HG02852 (cell line): ENCODE measurements at regions not wholly inside any gene's neighbourhood (a gene's known extent, or its start where the extent isn't known, plus 50 kb on each side); places are given as distances from the start of the nearest gene placed in this dataset.

ENCODE experiments used
- ATAC-seq: cut with Tn5 transposase; IDR thresholded peaks from one replicate; pipeline ENCODE4 v1.9.1; 2021; ENCODE audit warnings: mild to moderate bottlenecking, moderate library complexity; ENCODE audit not compliant: unreplicated experiment

DNA sequence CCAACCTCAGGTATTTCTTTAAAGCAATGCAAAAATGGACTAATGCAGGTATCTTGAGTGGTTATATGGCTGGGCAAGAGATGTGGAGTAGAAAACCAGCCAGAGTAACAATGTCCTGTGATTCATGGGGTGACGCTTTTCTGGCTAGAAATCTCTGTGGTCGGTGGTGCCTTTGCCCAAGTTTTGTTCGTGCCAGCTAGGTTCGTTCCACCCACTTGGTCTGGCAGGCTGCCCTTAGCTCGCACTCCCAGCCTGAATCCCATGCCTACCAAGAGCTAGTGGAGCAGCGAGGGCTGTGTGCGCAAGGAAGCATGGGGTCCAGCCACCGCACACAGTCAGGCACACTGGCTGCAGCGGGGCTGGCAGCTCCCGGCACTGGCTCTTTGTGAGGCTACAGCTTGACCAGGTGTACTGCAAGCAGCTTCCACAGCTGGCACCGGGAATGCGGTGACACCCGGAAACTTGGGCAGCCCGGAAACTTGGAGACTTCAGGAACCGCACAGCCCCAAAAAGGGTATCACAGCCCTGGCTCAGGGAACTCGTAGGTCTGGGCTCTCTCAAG is 349.6 kb upstream of the PCDH20 start:
- no peak for ATAC-seq

DNA sequence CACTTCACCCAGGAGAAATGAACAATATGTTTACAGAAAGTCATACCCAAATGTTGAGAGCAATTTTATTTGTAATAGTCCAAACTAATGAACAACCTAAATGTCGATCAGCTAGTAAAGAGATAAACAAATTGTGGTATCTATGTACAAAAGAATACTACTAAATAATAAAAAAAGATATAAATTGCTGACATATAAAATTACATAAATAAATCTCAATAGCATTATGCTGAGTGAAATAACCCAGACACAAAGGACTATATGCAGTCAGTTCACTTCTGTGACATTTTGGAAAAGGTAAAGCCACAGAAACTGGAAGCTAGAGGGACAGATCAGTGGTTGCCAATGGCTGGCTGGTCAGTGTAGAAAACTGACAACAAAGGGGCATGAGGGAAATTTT is 346.0 kb upstream of the PCDH20 start:
- ATAC-seq, result no peak

- no peak for ATAC-seq
Measured at GRCh38 chr13:61760102-61760501, 344.5 kb upstream of the PCDH20 start.

GRCh38 chr13:61756031-61756430 is 340.4 kb upstream of the PCDH20 start:
- ATAC-seq, result no peak

DNA sequence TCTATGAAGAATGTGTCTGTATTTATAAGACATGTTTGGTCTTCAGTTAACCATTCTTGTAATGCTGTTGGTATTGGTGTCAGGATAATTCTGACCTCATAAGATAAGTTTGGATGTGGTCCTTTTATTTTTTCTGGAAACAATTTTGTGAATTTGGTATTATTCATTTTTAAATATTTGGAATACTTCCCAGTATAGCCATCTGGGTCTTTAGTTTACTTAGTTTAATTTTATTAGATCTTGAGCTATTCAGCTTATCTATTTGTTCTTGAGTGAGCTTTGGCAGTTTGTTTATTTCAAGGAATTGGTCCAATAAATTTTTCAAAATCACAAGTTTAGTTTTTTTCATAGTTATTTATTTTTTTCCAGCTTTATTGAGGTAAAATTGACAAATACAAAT is 335.4 kb upstream of the PCDH20 start:
- no peak for ATAC-seq

DNA sequence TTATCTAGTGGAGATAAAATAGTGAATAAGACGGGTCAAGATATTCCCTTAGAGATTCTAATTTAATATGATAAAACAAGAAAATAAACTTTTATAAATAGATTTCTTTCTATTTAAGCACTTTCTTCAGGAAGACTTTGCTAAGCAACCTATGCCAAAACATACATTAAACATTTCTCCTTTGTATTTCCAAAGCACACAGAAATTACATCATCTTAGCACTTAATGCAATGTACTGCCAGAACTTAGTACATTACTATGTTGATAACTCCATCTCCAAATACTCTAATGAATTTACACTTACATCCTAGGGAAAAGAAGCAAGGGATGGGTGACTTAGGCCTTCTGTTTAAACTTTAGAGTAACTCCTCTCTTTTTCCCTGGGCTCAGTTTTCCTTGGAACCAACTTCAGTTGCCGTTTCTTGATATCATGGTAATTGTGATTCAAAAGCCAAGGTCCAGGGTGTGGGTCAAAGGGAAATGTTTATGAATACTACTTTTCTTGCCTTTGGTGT is 322.6 kb upstream of the PCDH20 start:
- ATAC-seq, result no peak

DNA sequence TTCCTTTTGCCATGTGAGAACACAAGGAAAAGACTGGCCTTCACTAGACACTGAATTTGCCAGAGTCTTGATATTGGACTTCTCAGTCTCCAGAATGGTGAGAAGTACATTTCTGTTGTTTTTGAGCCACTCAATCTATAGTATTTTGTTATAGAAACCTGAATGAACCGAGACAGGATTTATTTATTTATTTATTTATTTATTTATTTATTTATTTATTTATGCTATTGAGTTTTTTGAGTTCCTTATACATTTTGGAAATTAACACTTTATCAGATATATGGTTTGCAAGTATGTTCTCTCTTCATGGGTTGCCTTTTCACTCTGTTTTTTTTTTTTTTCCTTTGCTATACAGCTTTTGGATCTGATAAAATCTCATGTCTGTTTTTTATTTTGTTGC is 319.0 kb upstream of the PCDH20 start:
- no peak for ATAC-seq

- ATAC-seq, result no peak
Measured at GRCh38 chr13:61728471-61728870, 312.8 kb upstream of the PCDH20 start.

DNA sequence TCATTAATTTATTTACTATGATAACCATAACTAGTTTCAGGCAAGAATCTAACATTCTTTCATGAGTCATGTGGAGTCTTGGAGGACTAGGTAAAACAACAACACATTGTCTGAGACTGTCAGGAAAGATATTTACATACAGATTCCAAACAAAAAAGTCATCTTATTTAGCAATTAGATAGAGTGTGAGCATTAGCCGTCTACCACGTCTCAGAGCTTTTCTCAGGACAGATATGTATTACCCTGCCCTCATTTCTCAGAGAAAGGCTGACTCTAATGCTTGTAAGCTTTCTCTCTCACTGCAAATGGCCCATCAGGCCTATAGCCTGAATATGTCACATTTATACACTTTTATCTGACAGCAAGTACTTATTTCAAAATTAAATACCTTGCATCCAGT is 312.1 kb upstream of the PCDH20 start:
- no peak for ATAC-seq

DNA sequence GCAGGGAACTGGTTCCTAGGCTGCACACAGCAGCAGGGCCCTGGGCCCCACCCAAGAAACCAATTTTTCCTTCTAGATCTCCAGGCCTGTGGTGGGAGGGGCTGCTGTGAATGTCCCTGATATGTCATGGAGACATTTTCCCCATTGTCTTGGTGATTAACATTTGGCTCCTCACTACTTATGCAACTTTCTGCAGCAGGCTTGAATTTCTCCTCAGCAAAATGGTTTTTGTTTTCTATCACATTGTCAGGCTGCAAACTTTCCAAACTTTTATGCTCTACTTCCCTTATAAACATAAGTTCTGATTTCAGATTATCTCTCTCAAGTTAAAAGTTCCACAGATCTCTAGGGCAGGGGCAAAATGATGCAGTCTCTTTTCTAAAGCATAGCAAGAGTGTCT is 310.2 kb upstream of the PCDH20 start:
- no peak for ATAC-seq

DNA sequence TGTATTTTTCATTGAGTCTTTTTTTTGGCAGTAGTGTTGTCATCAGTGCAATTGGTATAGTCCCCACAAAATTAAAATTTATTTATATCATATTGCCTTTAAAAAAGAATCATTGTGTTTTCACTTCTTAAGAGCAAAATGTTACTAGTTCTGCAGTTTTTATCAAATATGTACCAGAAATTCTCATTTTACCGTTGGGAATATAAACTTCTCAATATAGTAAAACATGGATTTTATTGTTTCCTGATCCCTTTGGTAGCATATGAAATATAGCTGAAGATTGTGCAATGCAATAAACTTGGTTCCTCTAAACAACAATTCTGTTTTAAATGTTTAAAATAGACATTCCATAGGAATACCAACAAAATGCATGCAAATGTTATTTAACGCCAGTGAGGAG is 306.5 kb upstream of the PCDH20 start:
- ATAC-seq, result no peak

DNA sequence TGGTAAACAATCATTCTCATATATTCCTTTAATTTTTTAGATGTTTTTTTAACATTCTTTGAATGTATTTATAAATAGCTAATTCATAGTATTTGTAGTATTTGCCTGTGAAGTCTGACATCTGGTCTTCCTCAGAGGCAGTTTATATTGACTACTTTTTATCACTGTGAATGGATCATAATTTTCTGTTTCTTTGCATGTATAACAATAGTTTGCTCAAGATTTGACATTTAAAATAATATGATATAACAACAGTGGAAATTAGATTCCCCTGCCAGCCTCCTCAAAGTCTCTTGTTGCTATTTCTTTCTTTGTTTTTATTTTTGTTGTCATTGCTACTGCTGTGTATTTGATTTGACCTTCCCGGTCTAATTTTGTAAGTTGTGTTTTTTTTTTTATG is 297.0 kb upstream of the PCDH20 start:
- ATAC-seq, result no peak

DNA sequence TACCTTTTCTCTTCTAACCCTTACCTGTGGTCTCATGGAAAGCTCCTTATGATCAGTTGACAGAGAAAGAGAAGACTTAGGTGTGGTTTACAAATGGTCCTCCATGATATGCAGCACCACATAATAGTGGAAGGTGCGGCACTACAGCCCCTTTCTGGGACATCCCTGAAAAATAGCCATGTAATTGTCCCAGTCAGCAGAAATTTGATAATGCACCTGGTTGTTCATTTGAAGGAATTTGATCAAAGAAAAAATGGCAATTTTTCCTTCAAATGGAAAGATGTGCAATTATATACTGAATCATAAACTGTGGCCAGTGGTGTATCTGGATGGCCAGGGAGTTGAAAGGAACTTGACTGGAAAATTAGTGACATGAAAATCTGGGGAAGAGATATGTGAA is 293.6 kb upstream of the PCDH20 start:
- no peak for ATAC-seq

DNA sequence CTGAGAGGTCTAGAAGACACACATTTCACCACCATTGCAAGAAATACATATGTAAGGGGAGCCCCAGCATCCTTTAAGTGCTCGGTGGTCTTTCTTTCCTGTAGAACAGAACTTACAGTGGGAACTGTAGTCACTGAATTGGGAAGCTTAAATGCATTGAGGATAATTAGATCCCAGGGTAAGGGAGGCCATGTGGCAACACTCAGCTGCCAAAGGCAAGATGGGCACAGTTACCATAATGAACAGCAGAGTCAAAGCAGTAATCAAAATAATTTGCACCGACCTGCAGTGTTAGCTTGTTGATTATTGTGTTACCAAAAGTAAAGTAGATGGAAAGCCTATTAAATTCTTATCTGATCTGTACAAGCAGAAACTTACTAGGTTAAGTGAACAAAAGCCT is 291.2 kb upstream of the PCDH20 start:
- ATAC-seq, result no peak

DNA sequence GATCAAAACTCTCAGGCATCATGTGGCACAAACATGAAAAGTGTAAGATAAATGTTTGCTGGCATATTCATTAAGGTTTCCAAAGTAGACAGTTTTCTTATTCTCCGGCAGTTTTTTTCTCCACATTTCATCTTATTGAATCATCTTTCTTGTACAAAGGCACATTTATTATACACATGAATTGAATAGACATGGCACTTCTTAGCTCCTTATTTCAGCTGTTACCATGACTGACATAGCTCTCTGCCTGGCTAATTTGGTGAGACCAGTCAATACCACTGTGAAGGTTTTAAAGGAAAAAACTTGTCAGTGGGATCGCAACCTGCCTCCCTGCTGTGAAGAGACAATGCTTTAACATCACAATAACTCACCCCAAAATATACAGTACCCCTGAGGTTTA is 285.0 kb upstream of the PCDH20 start:
- no peak for ATAC-seq

DNA sequence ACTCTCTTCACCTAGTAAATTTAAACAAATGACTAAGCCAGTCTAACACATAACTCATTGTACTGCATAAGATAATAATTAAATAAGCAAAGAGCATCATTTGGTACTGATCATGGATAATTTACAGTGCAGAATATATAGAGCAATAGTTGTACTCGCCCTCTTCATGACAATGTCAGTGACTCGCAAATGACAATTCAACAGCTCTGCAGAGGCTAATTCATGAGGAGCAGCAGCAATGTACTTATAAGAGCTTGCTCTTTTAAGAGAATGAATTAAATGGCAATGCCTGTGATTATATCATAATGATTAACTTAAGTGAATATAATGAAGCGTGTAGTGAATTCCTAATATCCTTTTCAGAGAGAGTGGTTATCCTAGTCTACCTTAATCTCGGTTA is 284.5 kb upstream of the PCDH20 start:
- ATAC-seq, result no peak

DNA sequence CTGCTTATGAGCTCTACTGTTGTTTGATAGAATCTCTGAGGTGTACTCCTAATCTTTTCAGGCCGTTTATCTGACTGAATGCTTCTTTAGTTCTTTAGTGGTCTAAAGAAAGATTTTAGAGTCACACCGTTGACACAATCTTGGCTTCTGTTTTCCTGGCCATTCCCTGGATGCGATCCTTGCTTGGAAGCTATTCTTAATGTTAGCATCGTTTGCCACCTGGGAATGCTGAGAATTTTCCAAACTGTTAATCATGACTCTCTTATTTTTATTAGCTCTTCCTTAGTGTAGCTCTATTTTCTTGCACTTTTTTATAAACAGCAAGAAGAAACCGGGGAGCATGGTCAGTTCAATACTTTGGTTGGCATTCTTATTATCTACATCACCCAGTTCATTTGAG is 281.0 kb upstream of the PCDH20 start:
- no peak for ATAC-seq

DNA sequence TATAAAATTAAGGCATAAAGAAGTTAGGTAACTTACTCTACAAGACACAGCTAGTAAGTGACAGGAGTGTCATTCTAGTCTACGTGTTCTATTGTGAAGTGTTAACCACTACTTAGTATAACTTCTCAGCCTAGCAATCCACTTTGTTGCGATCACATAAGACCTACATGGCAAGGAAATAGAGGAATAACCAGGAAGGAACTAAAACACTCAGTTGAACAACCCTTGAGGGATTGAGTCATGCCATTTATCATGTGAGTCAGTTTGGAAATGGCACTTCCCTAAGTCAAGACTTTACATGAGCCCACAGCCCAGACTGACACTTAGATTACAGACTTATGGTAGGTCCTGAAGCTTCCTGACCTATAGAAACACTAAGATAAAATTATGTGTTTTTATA is 279.5 kb upstream of the PCDH20 start:
- ATAC-seq, result no peak

GRCh38 chr13:61692691-61693090 is 277.0 kb upstream of the PCDH20 start:
- no peak for ATAC-seq

DNA sequence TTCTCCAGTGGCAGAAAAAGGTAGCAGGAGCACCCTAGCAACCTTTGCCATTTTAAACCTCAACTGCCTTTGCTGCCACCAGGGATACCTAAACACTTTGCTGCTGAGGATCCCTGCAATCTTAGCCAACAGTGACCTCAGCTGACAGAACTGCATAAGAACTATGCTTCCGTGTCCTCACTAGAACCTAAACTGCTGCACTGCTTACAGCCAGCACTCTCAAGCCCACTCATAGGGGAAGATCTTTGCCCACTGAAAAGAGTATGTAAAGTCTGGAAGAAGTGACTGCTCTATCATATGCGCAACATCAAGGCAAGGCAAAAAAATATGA is 270.0 kb upstream of the PCDH20 start:
- no peak for ATAC-seq

DNA sequence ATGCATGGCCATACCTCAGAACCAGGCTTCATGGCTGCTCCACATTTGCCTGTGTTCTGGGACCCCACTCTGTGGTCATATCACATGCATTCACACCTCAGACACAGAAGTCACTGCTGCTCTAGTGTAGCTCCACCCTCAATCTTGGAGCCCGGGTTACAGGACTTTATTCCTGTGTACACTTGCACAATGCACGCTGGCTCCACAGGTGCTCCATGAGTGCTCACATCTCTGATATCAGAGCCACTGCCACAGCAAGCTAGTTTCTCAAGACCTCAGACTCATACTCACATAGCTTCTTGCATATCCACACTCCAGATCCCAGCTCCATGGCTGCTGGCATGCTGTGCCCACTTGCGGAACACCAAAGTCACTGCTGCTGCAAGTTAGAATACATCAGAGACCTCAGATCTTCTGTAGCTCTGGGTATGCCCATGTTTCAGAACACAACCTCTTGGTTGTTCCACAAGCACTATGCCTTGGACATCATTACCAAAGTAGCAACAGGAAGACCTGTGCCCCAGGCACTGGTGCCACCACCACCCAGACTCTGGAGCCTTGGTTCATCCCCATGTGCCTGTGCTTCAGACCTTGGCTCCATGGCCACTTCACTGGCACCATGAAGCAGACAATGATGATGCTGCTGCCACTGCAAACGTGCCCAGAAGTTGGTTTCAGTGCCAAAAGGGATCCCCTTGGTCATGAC is 269.5 kb upstream of the PCDH20 start:
- ATAC-seq, result no peak

DNA sequence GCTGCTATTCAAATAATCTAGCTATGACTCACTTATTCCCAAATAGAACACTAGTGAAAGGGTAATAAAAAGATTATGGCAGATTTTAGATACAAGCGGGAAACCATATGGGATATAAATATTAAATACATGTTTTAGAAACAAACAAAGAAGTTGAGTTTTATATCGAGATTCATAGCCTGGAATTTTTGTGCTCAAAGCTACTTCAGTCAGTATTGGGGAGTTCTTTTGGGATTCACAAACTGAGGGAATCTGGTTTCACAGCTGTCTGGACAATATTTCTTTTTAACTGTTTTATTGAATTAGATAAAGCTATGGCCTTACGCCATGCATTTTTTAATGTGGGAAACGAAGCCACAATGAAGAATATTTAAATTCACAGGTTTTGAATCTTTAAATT is 257.1 kb upstream of the PCDH20 start:
- no peak for ATAC-seq
